NCI-H226 (cell line): ENCODE measurements at regions not wholly inside any gene's neighbourhood (a gene's known extent, or its start where the extent isn't known, plus 50 kb on each side); places are given as distances from the start of the nearest gene placed in this dataset.

Source experiments
- DNase-seq: peaks from one replicate; pipeline ENCODE4 v3.0.0-alpha.2; 2015

GRCh38 chrY:8564421-8564820 is 772.8 kb upstream of the TSPY4 start:
- no peak for DNase-seq

- no peak for DNase-seq
Observed at GRCh38 chrY:8566198-8566597, 771.1 kb upstream of the TSPY4 start.

- DNase-seq = no peak
Observed at GRCh38 chrY:8570384-8570783, 766.9 kb upstream of the TSPY4 start.

GRCh38 chrY:8572916-8573315 is 764.3 kb upstream of the TSPY4 start:
- DNase-seq = no peak

GRCh38 chrY:8582277-8582850 is 754.9 kb upstream of the TSPY4 start:
- no peak for DNase-seq

- DNase-seq = no peak
Observed at GRCh38 chrY:8583191-8583590, 754.1 kb upstream of the TSPY4 start.

- DNase-seq = no peak
Observed at GRCh38 chrY:8590641-8591040, 746.6 kb upstream of the TSPY4 start.

GRCh38 chrY:8591821-8592516 is 745.3 kb upstream of the TSPY4 start:
- no peak for DNase-seq

GRCh38 chrY:8594657-8595056 is 742.6 kb upstream of the TSPY4 start:
- DNase-seq = no peak

GRCh38 chrY:8599141-8599540 is 738.1 kb upstream of the TSPY4 start:
- no peak for DNase-seq

- no peak for DNase-seq
Observed at GRCh38 chrY:8610620-8611019, 726.6 kb upstream of the TSPY4 start.

- no peak for DNase-seq
Observed at GRCh38 chrY:8611815-8612214, 725.4 kb upstream of the TSPY4 start.

- no peak for DNase-seq
Observed at GRCh38 chrY:8618302-8618701, 719.0 kb upstream of the TSPY4 start.

GRCh38 chrY:8622156-8622555 is 715.1 kb upstream of the TSPY4 start:
- peak; percentile 2 for DNase-seq

- no peak for DNase-seq
Observed at GRCh38 chrY:8622856-8623255, 714.4 kb upstream of the TSPY4 start.

- no peak for DNase-seq
Observed at GRCh38 chrY:8629636-8630035, 707.6 kb upstream of the TSPY4 start.

GRCh38 chrY:8638111-8638510 is 699.2 kb upstream of the TSPY4 start:
- no peak for DNase-seq

GRCh38 chrY:8644926-8645325 is 692.3 kb upstream of the TSPY4 start:
- DNase-seq = no peak

- DNase-seq = no peak
Observed at GRCh38 chrY:8652445-8652844, 684.8 kb upstream of the TSPY4 start.

- no peak for DNase-seq
Observed at GRCh38 chrY:8655017-8655416, 682.2 kb upstream of the TSPY4 start.

GRCh38 chrY:8656101-8656500 is 681.2 kb upstream of the TSPY4 start:
- no peak for DNase-seq

GRCh38 chrY:8656515-8656914 is 680.7 kb upstream of the TSPY4 start:
- DNase-seq = no peak

- DNase-seq = no peak
Observed at GRCh38 chrY:8659721-8660120, 677.5 kb upstream of the TSPY4 start.

GRCh38 chrY:8673896-8674295 is 663.4 kb upstream of the TSPY4 start:
- DNase-seq = no peak

- DNase-seq = no peak
Observed at GRCh38 chrY:8677336-8677935, 659.8 kb upstream of the TSPY4 start.
